Glutamatergic neuron (in vitro differentiated cells): ENCODE measurements at regions not wholly inside any gene's neighbourhood (a gene's known extent, or its start where the extent isn't known, plus 50 kb on each side); places are given as distances from the start of the nearest gene placed in this dataset.

Experiments
- DNase-seq: peaks from one replicate; pipeline ENCODE4 v3.0.0; 2022
- H3K27ac Mint-ChIP-seq: one replicate; pipeline ENCODE4 v1.8.0; 2020; ENCODE audit warnings: mild to moderate bottlenecking, mixed read lengths, inconsistent platforms; ENCODE audit not compliant: unreplicated experiment
- H3K27me3 Mint-ChIP-seq: one replicate; pipeline ENCODE4 v1.8.0; 2020; ENCODE audit warnings: mild to moderate bottlenecking, moderate library complexity, mixed read lengths, inconsistent platforms; ENCODE audit not compliant: unreplicated experiment
- H3K36me3 Mint-ChIP-seq: one replicate; pipeline ENCODE4 v1.8.0; 2020; ENCODE audit warnings: mild to moderate bottlenecking, mixed read lengths, inconsistent platforms; ENCODE audit not compliant: unreplicated experiment
- H3K4me1 Mint-ChIP-seq: one replicate; pipeline ENCODE4 v1.8.0; 2020; ENCODE audit warnings: mild to moderate bottlenecking, low read depth, mixed read lengths, inconsistent platforms; ENCODE audit not compliant: unreplicated experiment
- H3K4me3 Mint-ChIP-seq: one replicate; pipeline ENCODE4 v1.8.0; 2020; ENCODE audit warnings: mild to moderate bottlenecking, mixed read lengths, inconsistent platforms; ENCODE audit not compliant: unreplicated experiment
- H3K9me3 Mint-ChIP-seq: one replicate; pipeline ENCODE4 v1.8.0; 2020; ENCODE audit warnings: mild to moderate bottlenecking, moderate library complexity, mixed read lengths, inconsistent platforms; ENCODE audit not compliant: unreplicated experiment
- TF ChIP-seq, protein P1 (sequence below): fragments of 200-600 bp; sonication (generic); IDR thresholded peaks from one replicate; pipeline ENCODE4 v1.5.0; 2021; ENCODE audit not compliant: partially characterized antibody, unreplicated experiment

- DNase-seq = no peak
- H3K36me3 Mint-ChIP-seq = no peaks in the 10 kb centered on the region
- no peak overlapping the region for H3K27ac Mint-ChIP-seq
- H3K9me3 Mint-ChIP-seq = no peaks in the 10 kb centered on the region
- no peak overlapping the region for H3K4me3 Mint-ChIP-seq
- peaks cover 5% of the 10 kb centered on the region for H3K4me1 Mint-ChIP-seq
- H3K27me3 Mint-ChIP-seq = no peaks in the 10 kb centered on the region
- TF ChIP-seq, protein P1, sequence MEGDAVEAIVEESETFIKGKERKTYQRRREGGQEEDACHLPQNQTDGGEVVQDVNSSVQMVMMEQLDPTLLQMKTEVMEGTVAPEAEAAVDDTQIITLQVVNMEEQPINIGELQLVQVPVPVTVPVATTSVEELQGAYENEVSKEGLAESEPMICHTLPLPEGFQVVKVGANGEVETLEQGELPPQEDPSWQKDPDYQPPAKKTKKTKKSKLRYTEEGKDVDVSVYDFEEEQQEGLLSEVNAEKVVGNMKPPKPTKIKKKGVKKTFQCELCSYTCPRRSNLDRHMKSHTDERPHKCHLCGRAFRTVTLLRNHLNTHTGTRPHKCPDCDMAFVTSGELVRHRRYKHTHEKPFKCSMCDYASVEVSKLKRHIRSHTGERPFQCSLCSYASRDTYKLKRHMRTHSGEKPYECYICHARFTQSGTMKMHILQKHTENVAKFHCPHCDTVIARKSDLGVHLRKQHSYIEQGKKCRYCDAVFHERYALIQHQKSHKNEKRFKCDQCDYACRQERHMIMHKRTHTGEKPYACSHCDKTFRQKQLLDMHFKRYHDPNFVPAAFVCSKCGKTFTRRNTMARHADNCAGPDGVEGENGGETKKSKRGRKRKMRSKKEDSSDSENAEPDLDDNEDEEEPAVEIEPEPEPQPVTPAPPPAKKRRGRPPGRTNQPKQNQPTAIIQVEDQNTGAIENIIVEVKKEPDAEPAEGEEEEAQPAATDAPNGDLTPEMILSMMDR = no peak
Measured at GRCh38 chr6:14037402-14038277, 79.9 kb upstream of the CD83 start.

DNA sequence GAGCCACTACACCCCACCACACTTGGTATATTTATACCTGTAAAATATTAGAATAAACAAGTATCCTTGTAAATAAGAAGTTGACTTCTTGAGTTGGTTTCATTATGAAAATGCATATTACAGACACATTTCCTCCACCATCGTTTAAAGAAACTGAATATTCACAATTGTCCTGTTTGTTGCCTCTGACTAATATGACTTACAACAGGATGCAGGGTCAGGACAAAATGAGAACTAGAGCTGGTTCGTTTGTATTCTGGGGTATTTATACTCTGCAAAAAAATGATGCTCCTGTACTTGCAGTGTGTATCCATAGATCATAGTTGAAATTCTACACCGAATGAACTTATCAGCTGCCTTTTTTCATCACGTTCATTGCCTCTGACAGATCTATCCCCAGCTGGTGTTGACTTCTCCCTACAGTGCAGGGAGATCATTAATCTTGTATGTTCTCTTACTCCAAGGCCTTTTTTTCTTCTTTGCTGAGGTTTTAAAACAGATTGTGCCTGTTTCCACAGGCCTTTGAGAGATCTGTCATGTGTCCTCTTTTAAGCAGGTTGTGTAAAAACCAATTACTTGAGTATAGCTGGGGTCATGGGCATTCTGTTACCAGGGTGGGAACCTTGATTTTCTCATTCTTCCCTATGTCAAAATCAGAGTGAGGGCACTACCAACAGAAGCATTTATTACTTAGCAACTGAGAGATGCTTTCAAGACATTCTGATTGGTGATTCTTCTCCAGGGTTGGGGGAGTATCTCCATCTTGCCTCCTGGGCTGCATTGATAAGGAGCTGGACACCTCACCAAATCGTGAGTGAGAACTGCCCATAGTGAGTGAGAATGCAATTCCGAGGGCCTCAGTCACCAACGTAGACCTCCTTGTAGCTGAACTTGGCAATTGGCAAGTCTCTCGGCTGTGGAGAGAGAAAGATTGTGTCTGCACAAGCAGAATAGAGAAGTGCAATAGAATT, 78.8 kb upstream of the CD83 start:
- no peak overlapping the region for H3K27ac Mint-ChIP-seq
- peaks cover 10% of the 10 kb centered on the region for H3K4me1 Mint-ChIP-seq
- no peaks in the 10 kb centered on the region for H3K36me3 Mint-ChIP-seq
- TF ChIP-seq, protein P1 = no peak
- peaks cover 2% of the 10 kb centered on the region for H3K9me3 Mint-ChIP-seq
- no peak overlapping the region for H3K4me3 Mint-ChIP-seq
- DNase-seq = no peak
- H3K27me3 Mint-ChIP-seq = no peaks in the 10 kb centered on the region

- DNase-seq = no peak
- H3K27me3 Mint-ChIP-seq = no peaks in the 10 kb centered on the region
- TF ChIP-seq, protein P1 = no peak
- H3K4me1 Mint-ChIP-seq = peaks cover 10% of the 10 kb centered on the region
- no peak overlapping the region for H3K27ac Mint-ChIP-seq
- H3K9me3 Mint-ChIP-seq = peaks cover 2% of the 10 kb centered on the region
- no peak overlapping the region for H3K4me3 Mint-ChIP-seq
- H3K36me3 Mint-ChIP-seq = no peaks in the 10 kb centered on the region
Measured at GRCh38 chr6:14040042-14040441, 77.5 kb upstream of the CD83 start.

- H3K27ac Mint-ChIP-seq = no peak overlapping the region
- peak; percentile 46 for DNase-seq
- TF ChIP-seq, protein P1 = peak; percentile 63
- H3K9me3 Mint-ChIP-seq = peaks cover 2% of the 10 kb centered on the region
- H3K4me3 Mint-ChIP-seq = no peak overlapping the region
- peaks cover 5% of the 10 kb centered on the region for H3K4me1 Mint-ChIP-seq
- no peaks in the 10 kb centered on the region for H3K27me3 Mint-ChIP-seq
- H3K36me3 Mint-ChIP-seq = no peaks in the 10 kb centered on the region
Measured at GRCh38 chr6:14046476-14047068, 71.0 kb upstream of the CD83 start.
